Pancreas (tissue), 10 donors: ENCODE measurements at regions not wholly inside any gene's neighbourhood (a gene's known extent, or its start where the extent isn't known, plus 50 kb on each side); places are given as distances from the start of the nearest gene placed in this dataset.
A peak's percentile ranks its signal among the peaks of the same experiment; 100 is the strongest.

Experiments used
- ATAC-seq, 4 donors: fragments of 200-7000 bp; cut with Tn5 transposase; one replicate each; pipeline versions ENCODE4 v1.8.0 to v1.9.1; 2020; ENCODE audit warnings: mild to moderate bottlenecking in 4 of 4, moderate library complexity in 4 of 4
- DNase-seq, 6 donors: peaks; one replicate each; pipeline ENCODE4 v3.0.0-alpha.2; 2020
- FAIRE-seq: peaks from 2 replicates; lab custom pipeline; 2012; peaks lifted over from hg19 to GRCh38; lab: Jason Lieb, UNC
- H3K27ac ChIP-seq, 4 donors: fragments of 200-600 bp; sonication (generic); 1 replicate in 3 of 4; 2 replicates in 1 of 4; pipeline versions ENCODE4 v1.5.0 to v1.8.0; 2020
- H3K27me3 ChIP-seq, 4 donors: fragments of 200-600 bp; one replicate each; pipeline ENCODE4 v1.8.0; 2021
- H3K36me3 ChIP-seq, 3 donors: fragments of 200-600 bp; sonication (generic) in 1 of 3; one replicate each; pipeline versions ENCODE4 v1.5.0 to v1.8.0; 2020 to 2021
- H3K4me1 ChIP-seq, 3 donors: fragments of 200-600 bp; one replicate each; pipeline ENCODE4 v1.8.0; 2021
- H3K4me3 ChIP-seq, 4 donors: fragments of 200-600 bp; sonication (generic) in 2 of 4; one replicate each; pipeline versions ENCODE4 v1.5.0 to v1.8.0; 2020 to 2021
- H3K9me3 ChIP-seq, 4 donors: fragments of 200-600 bp; one replicate each; pipeline ENCODE4 v1.8.0; 2021
- CTCF ChIP-seq, 4 donors: fragments of 200-600 bp; sonication (generic) in 3 of 4; IDR thresholded peaks; one replicate each; pipeline versions ENCODE4 v1.5.0 to v1.8.0; 2021; ENCODE audit warnings: antibody characterized with exemption in 4 of 4
- WGBS, 2 donors: extraction: QIAGEN DNeasy Blood & Tissue Kit; methylation state at CpG; one replicate each; pipeline ENCODE4 v1.1.7; 2013; 5-methylcytosine and 5-hydroxymethylcytosine counted together
- intact Hi-C, 3 donors: fragments of 100-400 bp; cut with DNase I; formaldehyde crosslinking; loops; one replicate each; pipeline versions ENCODE4 v1.11.1 to v1.14.2; 2022
- donor health status: healthy with polysubstance abuse.
- donor health status: DM: no; HTN: no; CAD: no; lungs with moderate emphysema.
- donor health status: DM: no; HTN: no; CAD: no.
- donor health status: control.
- donor health status: control.
- donor health status: Bipolar disorder and iron deficiency.
- donor health status: DM: yes; HTN: yes; CAD: no.
- donor health status: DM: no; HTN: no; CAD: no.
- donor health status: DM: no; HTN: no; CAD: no.
- donor health status: DM: yes; HTN: yes; CAD: no.

- intact Hi-C loops: no loop called here
- no peak for DNase-seq
- Histone ChIP-seq H3K4me3 (no peak overlapping the region), H3K9me3 (no peaks in the 10 kb centered on the region), H3K27me3 (no peaks in the 10 kb centered on the region), H3K4me1 (no peaks in the 10 kb centered on the region), H3K27ac (no peak overlapping the region), H3K36me3 (no peaks in the 10 kb centered on the region)
- ATAC-seq: no peak
- 88 to 89% methylated on average over 11 of the region's 11 CpGs for WGBS, 2 donors
- TF ChIP-seq CTCF (IDR thresholded peaks at IDR 0.05): no peak
- FAIRE-seq: no peak
Measured at GRCh38 chr4:152039023-152039481, 278.2 kb upstream of the GATB start.

GRCh38 chr4:152038238-152038637 lies 277.4 kb upstream of the GATB start:
- peak in 3 of 4 donors; percentile 61 to 85 (median 82) for ATAC-seq
- intact Hi-C loops: no loop called here

GRCh38 chr4:152037435-152037834 lies 276.6 kb upstream of the GATB start:
- no peak for DNase-seq
- Histone ChIP-seq H3K27ac (no peak overlapping the region), H3K9me3 (no peaks in the 10 kb centered on the region), H3K27me3 (no peaks in the 10 kb centered on the region), H3K4me3 (no peak overlapping the region), H3K36me3 (no peaks in the 10 kb centered on the region), H3K4me1 (no peaks in the 10 kb centered on the region)
- intact Hi-C loops: no loop called here
- 95 to 98% methylated on average over 1 of the region's 1 CpG for WGBS, 2 donors
- TF ChIP-seq CTCF (IDR thresholded peaks at IDR 0.05): no peak
- no peak for FAIRE-seq
- ATAC-seq: no peak

More at GRCh38 chr4:152038238-152038637, 277.4 kb upstream of the GATB start:
- H3K27ac ChIP-seq: no peak overlapping the region
- H3K4me1 ChIP-seq: no peaks in the 10 kb centered on the region
- DNase-seq: no peak
- 35% methylated on average over 3 of the region's 3 CpGs for WGBS, 2 donors
- H3K36me3 ChIP-seq: no peaks in the 10 kb centered on the region
- H3K9me3 ChIP-seq: no peaks in the 10 kb centered on the region
- H3K27me3 ChIP-seq: no peaks in the 10 kb centered on the region
- TF ChIP-seq CTCF (IDR thresholded peaks at IDR 0.05): no peak
- no peak overlapping the region for H3K4me3 ChIP-seq
- no peak for FAIRE-seq

GRCh38 chr4:152033621-152034020 lies 272.8 kb upstream of the GATB start:
- H3K36me3 ChIP-seq: no peaks in the 10 kb centered on the region
- H3K27ac ChIP-seq: no peak overlapping the region
- H3K4me3 ChIP-seq: no peak overlapping the region
- DNase-seq (no peak), FAIRE-seq (no peak), ATAC-seq (no peak)
- intact Hi-C loops: no loop called here
- no peak for TF ChIP-seq CTCF (IDR thresholded peaks at IDR 0.05)
- H3K4me1 ChIP-seq: no peaks in the 10 kb centered on the region
- no peaks in the 10 kb centered on the region for H3K9me3 ChIP-seq
- H3K27me3 ChIP-seq: no peaks in the 10 kb centered on the region
- 52 to 84% methylated on average over 6 of the region's 6 CpGs for WGBS, 2 donors

GRCh38 chr4:152032722-152033131 lies 271.9 kb upstream of the GATB start:
- FAIRE-seq: no peak
- Histone ChIP-seq H3K9me3 (no peaks in the 10 kb centered on the region), H3K27me3 (no peaks in the 10 kb centered on the region), H3K4me1 (no peaks in the 10 kb centered on the region), H3K4me3 (no peak overlapping the region), H3K27ac (no peak overlapping the region), H3K36me3 (no peaks in the 10 kb centered on the region)
- DNase-seq: no peak
- TF ChIP-seq CTCF (IDR thresholded peaks at IDR 0.05): no peak
- WGBS, 2 donors: 68 to 70% methylated on average over 1 of the region's 1 CpG
- intact Hi-C loops: no loop called here
- peak in 1 of 4 donors; percentile 27 for ATAC-seq
